Activated CD8-positive, alpha-beta T cell treated with anti-CD3 and anti-CD28 coated beads for 36 hours (primary cell): ENCODE measurements at regions not wholly inside any gene's neighbourhood (a gene's known extent, or its start where the extent isn't known, plus 50 kb on each side); places are given as distances from the start of the nearest gene placed in this dataset.

ENCODE experiments used
- ATAC-seq: fragments of 200-7000 bp; cut with Tn5 transposase; one replicate; pipeline ENCODE4 v1.10.0; 2021; ENCODE audit warnings: mild to moderate bottlenecking, moderate library complexity
- CTCF ChIA-PET: fragments of 350-600 bp; sonication (Branson Sonifier 250); formaldehyde crosslinking; loops from one replicate; lab custom pipeline; 2021; ENCODE audit warnings: antibody characterized with exemption; lab: Charles Lee
- POLR2A ChIA-PET: fragments of 350-600 bp; sonication (Branson Sonifier 250); formaldehyde crosslinking; loops from one replicate; lab custom pipeline; 2021; ENCODE audit warnings: antibody characterized with exemption; lab: Charles Lee
- DNase-seq: peaks from one replicate; pipeline ENCODE4 v3.0.0-alpha.2; 2020
- H3K27ac Mint-ChIP-seq: one replicate; pipeline ENCODE4 v1.8.0; 2021; ENCODE audit warnings: mild to moderate bottlenecking, mixed read lengths
- H3K27me3 Mint-ChIP-seq: one replicate; pipeline ENCODE4 v1.8.0; 2021; ENCODE audit warnings: mixed read lengths
- H3K36me3 Mint-ChIP-seq: one replicate; pipeline ENCODE4 v1.8.0; 2021; ENCODE audit warnings: low read depth, mixed read lengths
- H3K4me1 Mint-ChIP-seq: one replicate; pipeline ENCODE4 v1.8.0; 2021; ENCODE audit warnings: low read depth, mixed read lengths
- H3K4me3 Mint-ChIP-seq: one replicate; pipeline ENCODE4 v1.8.0; 2021; ENCODE audit warnings: mild to moderate bottlenecking, moderate library complexity, mixed read lengths
- H3K9me3 Mint-ChIP-seq: one replicate; pipeline ENCODE4 v1.8.0; 2021; ENCODE audit warnings: mixed read lengths
- intact Hi-C: fragments of 100-400 bp; cut with micrococcal nuclease; formaldehyde crosslinking; loops from one replicate; pipeline ENCODE4 v1.10.0; 2022
- TF ChIP-seq, protein P1 (sequence below): fragments of 200-600 bp; IDR thresholded peaks from one replicate; pipeline ENCODE4 v1.8.0; 2022; ENCODE audit warnings: antibody characterized with exemption, mild to moderate bottlenecking

DNA sequence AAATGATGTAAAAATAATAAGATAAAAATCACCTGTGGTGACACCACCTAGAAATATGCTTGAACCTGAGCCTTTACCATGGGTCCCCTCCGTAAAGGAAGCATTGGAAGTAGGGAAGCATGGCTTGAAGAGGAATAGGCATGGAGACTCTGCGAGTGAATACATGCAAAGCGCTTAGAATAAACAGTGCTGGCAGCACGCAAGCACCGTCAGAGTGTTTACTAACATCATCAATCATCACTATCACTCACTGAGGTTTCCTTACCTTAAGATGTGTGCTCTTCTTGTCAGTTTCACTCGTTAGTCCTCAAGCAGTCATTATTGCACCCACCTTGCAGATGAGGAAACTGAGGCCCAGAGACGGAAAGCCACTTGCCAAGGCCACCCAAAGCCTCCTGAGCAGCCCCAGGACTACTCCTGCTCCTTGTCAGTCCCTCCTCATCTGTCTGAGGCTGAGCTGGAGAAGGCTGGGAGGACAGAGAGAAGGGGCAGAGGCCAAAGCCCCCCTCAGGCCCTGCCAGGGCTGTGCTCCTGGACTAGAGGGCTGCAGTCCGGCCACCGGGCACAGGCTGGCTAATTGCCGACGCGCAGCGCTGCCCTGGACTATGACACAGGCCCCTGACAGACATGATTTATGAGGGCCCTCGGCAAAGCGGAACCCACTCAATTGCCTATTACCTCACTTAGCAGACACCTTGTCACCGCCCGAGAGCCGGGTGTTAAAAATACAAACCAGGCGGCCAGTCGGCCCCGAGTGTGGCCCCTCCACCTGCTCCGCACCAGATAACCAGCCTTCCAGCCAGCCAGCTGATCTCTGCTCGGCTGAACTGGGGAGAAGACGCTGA is 168.9 kb downstream of the MN1 start:
- Mint-ChIP-seq H3K27me3 (peaks cover 2% of the 10 kb centered on the region), H3K36me3 (no peaks in the 10 kb centered on the region), H3K4me3 (no peak overlapping the region), H3K9me3 (no peaks in the 10 kb centered on the region), H3K27ac (no peak overlapping the region), H3K4me1 (no peaks in the 10 kb centered on the region)
- TF ChIP-seq, protein P1, sequence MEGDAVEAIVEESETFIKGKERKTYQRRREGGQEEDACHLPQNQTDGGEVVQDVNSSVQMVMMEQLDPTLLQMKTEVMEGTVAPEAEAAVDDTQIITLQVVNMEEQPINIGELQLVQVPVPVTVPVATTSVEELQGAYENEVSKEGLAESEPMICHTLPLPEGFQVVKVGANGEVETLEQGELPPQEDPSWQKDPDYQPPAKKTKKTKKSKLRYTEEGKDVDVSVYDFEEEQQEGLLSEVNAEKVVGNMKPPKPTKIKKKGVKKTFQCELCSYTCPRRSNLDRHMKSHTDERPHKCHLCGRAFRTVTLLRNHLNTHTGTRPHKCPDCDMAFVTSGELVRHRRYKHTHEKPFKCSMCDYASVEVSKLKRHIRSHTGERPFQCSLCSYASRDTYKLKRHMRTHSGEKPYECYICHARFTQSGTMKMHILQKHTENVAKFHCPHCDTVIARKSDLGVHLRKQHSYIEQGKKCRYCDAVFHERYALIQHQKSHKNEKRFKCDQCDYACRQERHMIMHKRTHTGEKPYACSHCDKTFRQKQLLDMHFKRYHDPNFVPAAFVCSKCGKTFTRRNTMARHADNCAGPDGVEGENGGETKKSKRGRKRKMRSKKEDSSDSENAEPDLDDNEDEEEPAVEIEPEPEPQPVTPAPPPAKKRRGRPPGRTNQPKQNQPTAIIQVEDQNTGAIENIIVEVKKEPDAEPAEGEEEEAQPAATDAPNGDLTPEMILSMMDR: no peak
- intact Hi-C loops: no loop called here
- DNase-seq: no peak
- POLR2A ChIA-PET: no interaction called here
- CTCF ChIA-PET: no interaction called here
- no peak for ATAC-seq

DNA sequence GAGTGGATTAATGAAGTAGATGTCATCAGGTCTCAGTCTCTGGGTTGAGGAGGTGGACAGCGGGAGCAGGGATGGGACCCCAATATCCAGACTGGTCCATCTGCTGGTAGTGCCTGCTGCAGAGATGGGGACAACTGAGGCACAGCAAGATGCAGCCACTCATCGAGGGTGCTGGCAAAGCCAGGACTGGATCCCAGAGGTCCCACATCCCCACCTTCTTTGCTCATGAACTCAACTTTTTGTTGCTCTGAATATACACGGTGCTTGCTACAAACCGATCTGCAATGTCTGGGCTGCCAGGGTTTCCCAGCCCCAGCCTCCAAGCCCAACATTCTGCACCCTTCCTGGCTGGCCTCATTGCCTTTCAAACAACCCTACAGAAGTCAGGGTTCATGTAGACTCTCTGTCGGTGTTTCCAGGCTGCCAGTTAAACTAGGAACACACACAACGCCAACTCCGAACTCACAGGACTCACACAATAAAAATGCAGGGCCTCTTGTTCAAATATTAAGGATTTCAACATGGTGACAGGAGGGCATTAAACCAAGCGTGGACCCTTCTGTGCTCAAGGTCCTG is 168.2 kb downstream of the MN1 start:
- CTCF ChIA-PET: no interaction called here
- DNase-seq (no peak), ATAC-seq (no peak)
- TF ChIP-seq, protein P1: no peak
- intact Hi-C loops: no loop called here
- Mint-ChIP-seq H3K4me1 (no peaks in the 10 kb centered on the region), H3K27ac (no peak overlapping the region), H3K27me3 (peaks cover 2% of the 10 kb centered on the region), H3K4me3 (no peak overlapping the region), H3K36me3 (no peaks in the 10 kb centered on the region), H3K9me3 (no peaks in the 10 kb centered on the region)
- POLR2A ChIA-PET: no interaction called here

DNA sequence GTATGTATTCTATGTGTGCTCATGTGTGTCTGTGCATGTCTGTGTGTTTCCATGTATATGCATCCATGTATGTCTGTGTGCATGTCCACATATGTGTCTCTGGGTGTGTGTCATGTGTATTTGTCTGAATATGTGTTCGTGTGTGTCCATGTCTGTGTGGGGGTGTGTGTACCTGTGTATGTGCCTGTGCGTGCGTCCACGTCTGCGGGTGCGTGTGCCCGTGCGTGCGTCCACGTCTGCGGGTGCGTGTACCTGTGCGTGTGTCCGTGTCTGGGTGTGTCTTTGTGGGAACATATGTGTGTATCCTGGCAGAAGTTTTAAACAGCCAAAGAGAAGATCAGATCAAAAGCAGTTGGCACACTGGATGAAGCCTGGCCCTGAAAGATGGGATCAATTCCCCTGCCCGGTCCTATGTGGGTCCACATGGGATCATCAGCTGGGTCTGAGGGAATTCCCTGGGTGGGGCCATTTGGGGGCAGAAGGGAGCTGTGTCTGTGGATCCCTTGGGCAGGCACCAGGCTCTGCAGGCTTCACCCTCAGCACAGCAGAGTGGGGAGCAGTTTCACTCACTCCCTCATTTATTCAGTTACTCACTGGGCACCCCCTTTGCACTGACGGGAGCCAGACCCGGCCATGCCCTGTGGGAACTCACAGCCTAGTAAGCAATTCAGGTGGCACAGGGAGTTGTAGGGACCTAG is 167.4 kb downstream of the MN1 start:
- no peak overlapping the region for H3K4me3 Mint-ChIP-seq
- no peaks in the 10 kb centered on the region for H3K9me3 Mint-ChIP-seq
- no peak for DNase-seq
- POLR2A ChIA-PET: no interaction called here
- CTCF ChIA-PET: no interaction called here
- TF ChIP-seq, protein P1: no peak
- H3K27me3 Mint-ChIP-seq: peaks cover 2% of the 10 kb centered on the region
- intact Hi-C loops: no loop called here
- H3K27ac Mint-ChIP-seq: no peak overlapping the region
- H3K4me1 Mint-ChIP-seq: no peaks in the 10 kb centered on the region
- no peaks in the 10 kb centered on the region for H3K36me3 Mint-ChIP-seq
- ATAC-seq: no peak

DNA sequence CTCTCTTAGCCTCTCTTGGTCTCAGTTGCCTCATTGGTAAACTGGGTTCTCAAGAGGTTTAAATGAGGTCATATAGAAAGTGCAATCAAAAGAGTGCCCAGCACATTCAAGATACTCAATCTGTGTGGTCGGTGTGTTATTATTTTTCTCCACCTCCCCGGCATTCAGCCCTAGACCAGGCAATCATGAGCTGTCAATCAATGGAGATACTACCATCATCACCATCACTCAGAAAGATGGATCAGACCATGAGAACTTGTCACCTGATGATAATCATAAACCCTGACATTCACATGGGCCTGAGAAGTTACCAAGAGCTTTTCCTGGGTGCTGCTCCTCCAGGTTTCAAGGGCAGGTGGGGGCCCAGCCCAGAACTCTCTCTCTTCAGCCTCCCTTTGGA is 166.1 kb downstream of the MN1 start:
- ATAC-seq: no peak
- TF ChIP-seq, protein P1: no peak
- POLR2A ChIA-PET: no interaction called here
- intact Hi-C loops: no loop called here
- H3K27me3 Mint-ChIP-seq: peaks cover 2% of the 10 kb centered on the region
- H3K27ac Mint-ChIP-seq: no peak overlapping the region
- CTCF ChIA-PET: no interaction called here
- no peaks in the 10 kb centered on the region for H3K36me3 Mint-ChIP-seq
- H3K4me1 Mint-ChIP-seq: no peaks in the 10 kb centered on the region
- no peak overlapping the region for H3K4me3 Mint-ChIP-seq
- no peak for DNase-seq
- no peaks in the 10 kb centered on the region for H3K9me3 Mint-ChIP-seq

DNA sequence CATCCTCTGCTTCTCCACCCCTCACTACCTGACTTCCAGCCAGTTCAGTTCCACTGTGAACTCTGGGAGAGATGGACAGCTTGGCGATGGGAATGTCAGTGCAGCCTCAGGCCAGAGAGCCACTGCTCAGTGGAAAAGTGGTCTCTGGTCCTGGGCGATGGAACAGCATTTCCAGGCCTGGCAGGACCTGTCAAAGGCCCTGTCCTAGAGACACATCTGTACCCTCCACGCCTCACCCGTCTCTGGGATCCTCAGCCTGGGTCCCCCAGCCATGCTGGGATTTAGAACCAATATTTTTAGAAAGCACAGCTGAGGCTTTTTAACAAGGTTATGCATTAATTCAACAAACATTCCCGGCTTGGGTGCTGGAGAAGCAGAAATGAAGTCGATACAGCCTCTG is 165.7 kb downstream of the MN1 start:
- DNase-seq (no peak), ATAC-seq (no peak)
- Mint-ChIP-seq H3K27ac (no peak overlapping the region), H3K36me3 (no peaks in the 10 kb centered on the region), H3K4me3 (no peak overlapping the region), H3K27me3 (peaks cover 2% of the 10 kb centered on the region), H3K9me3 (no peaks in the 10 kb centered on the region), H3K4me1 (no peaks in the 10 kb centered on the region)
- ChIA-PET CTCF (no interaction called here), POLR2A (no interaction called here)
- TF ChIP-seq, protein P1: no peak
- intact Hi-C loops: no loop called here
